22Rv1 (cell line): ENCODE measurements at regions not wholly inside any gene's neighbourhood (a gene's known extent, or its start where the extent isn't known, plus 50 kb on each side); places are given as distances from the start of the nearest gene placed in this dataset.

Source experiments
- CTCF ChIP-seq: fragments of 450-650 bp; IDR thresholded peaks from 2 replicates; pipeline ENCODE4 v1.5.1; 2017; ENCODE audit warnings: mild to moderate bottlenecking
- ZFX ChIP-seq: fragments of 450-650 bp; IDR thresholded peaks from 2 replicates; pipeline ENCODE4 v1.6.1; 2017; ENCODE audit warnings: antibody characterized with exemption, borderline replicate concordance

GRCh38 chr4:119745351-119745750, 116.7 kb upstream of the PDE5A start:
- TF ChIP-seq CTCF (no peak), ZFX (no peak)
